GM18909 (cell line): ENCODE measurements at regions not wholly inside any gene's neighbourhood (a gene's known extent, or its start where the extent isn't known, plus 50 kb on each side); places are given as distances from the start of the nearest gene placed in this dataset.
"Not testable (repeated sequence)": the region's sequence is repeated elsewhere in the genome, so short reads cannot be mapped to it uniquely, and the experiment has no call there.

Source experiments
- ATAC-seq: cut with Tn5 transposase; IDR thresholded peaks from one replicate; pipeline ENCODE4 v1.9.1; 2021; ENCODE audit warnings: mild to moderate bottlenecking; ENCODE audit not compliant: unreplicated experiment, poor library complexity

DNA sequence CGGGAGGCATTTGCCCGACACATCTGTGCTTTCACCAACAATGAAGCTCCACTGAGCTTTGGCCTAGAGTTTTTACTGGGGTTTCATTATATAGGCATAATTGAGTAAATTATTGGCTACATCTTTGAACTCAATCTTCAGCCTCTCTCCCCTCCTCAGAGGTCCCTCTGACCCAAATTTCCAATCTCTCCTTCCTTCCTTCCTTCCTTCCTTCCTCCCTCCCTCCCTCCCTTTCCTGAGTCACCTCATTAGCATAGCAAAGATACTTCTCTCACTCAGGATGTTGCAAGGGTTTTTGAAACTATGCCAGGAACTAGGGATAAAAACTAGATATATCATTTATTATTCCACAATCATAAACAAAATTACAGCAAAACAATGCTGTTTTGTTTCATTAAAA, 202.8 kb upstream of the PRNP start:
- ATAC-seq, result no peak

DNA sequence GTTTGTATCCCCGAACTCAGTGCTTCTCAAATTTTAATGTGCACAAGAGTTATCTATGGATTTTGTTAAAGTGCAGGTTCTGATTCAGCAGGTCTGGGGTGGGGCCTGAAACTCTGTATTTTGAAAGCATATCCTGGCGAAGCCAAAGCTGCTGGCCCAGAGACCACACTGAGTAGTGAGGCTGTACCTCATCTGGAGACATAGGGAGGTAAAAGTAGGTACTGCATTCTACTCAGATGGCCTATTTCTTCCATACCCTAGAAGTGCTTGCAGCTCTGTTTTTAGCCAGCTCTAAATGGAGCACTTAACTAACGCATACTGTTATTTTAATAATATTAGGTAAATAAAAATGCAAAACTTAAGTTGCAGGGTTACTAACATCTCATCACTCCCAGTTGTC, 206.2 kb upstream of the PRNP start:
- no peak for ATAC-seq

DNA sequence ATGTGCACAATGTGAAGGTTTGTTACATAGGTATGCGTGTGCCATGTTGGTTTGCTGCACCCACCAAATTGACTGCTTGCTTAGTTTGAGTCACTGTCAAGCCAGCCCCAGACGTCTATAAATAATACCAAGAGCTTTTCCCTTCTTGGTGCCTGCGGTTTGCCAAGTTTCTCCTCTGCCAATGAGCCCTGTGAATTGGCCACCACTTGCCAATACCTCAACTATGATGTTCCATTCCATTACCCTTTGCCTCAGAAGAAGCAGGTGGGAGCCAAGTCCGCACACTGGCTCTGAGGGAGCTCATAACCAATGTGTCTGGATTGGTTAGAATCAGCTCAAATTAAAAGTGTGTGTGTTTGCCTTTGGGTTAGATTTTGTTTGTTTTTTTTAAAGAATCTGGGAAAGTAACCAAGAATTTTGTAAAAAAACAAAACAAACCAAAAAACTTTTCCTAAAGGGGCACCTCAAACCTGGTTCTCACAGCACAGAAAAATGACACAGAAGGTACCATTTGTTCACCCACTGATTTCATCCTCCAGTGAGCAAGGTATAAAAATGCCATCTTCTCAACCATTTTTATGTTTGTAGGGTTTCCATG, 209.3 kb upstream of the PRNP start:
- ATAC-seq, result no peak

DNA sequence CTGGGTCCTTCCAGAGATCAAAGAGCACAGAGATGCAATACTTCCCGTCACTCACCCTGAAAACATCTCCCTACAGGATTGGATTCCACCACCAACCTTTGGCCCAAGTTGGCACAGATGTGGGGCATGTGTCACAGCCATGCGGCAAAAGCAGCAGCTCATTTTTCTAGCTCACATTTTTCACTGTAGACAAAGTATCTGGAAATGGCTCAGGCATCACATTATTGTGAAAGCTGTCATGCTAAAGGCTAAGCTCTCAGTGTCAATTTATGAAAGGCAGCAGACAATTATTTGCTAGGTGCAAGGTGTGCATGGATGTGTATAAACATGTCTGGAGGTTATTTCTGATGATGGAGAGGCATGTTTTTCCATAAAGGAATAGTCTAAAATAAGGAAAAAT, 213.3 kb upstream of the PRNP start:
- ATAC-seq, result no peak

DNA sequence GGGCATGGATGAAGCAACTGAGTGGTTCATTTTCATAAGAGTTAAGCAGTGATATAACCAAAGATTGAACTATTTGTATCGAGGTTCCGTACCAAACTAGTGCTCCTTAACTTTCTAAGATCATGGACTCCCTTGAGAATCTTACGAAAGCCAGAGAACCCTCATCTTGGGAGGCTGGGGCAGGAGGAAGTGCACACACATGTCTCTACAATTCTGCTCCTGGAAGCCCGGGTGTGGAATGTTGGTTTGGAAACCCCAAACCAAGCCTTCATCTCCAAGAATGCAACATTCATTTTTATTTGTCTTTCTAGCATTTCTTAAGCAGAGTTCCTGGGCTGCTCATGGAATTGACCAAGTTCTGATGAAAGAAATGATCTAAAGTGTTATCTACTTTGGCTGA, 215.0 kb upstream of the PRNP start:
- no peak for ATAC-seq

DNA sequence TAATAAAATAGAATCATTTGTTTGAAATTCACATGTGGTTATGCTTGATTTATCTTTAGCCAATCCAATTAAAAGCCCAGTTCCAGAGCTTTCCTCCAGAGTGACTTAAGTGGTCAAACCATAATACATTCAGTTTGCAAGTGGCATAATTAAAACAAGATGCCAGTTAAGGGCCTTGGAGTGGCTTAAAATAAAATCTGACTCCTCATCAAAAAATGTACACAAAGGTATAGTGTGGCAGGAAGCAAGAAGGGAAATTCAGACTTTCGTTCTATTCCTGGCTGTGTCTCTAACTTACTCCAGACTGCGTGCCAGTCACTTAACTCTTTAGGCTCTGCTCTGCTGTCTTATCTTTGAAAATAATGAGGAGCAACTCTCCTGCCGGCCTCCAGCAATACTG, 215.9 kb upstream of the PRNP start:
- no peak for ATAC-seq

DNA sequence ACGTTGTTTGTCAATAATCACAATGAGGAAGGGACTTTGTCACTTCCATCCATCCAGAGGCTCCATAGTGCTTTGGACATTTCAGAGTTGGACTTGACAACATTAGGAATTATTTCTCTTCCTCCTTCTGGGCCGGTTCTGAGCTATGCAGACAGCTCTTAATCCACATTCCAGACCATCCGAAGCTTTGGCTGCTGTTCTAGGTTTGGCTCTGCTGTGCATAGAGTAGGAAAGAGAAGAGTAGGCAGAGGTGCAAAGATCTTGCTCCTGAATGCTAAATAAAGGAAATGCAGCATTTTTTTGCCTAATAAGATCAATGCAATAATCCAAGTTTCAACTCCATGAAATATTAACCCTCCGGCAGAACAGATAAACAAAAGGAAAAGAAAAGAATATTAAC, 216.3 kb upstream of the PRNP start:
- no peak for ATAC-seq

DNA sequence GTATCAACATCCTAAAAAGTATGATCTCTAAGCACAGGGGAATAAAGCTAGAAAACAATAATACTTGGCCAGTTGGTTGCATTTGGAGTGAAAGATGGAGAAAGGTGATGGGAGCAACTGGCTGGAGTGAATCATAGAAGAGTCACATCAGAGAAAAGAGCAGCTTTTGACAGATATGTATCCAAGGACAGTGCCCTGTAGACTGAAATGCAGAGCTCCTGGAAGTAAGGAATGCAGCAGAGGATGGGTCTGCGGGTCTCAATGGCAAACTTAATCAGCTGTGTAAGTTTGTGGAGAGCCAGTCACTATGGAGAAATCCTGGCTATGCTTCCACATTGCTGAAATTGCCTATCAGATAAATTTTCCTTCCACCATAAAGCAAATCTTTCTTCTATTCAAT, 218.1 kb upstream of the PRNP start:
- ATAC-seq, result no peak

DNA sequence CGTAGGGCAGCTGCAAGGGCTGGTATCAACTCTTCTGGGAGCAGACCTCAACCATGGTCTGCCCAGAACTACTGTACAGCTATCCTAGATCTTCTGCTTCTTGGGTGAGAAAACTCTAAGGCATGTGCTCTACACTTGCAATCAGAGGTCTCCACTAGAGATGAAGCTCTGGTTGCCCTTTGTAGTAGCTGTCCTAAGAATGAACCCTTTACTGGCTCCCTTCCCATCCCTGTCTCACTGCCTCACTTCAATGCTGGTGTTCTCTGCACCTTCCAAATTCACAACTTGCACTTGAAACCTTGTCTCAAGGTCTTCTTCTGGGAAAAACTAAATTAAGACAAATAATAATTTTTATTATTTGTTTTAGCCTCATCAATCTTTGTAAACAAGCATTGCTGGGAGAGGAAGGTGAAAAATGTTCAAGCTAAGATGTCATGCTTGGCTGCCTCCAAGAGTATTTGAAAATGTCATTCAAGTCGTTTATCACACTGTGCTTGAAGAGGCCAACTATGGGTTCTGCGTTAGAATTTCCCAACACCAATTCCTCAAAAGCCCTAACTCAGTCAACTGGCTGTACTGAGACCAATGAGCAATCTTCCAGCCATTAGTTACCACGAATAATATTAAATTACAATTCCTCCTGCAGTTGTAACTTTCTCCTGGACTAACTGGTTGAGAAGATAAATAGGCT, 216.9 kb upstream of the ADRA1D start:
- no peak for ATAC-seq

DNA sequence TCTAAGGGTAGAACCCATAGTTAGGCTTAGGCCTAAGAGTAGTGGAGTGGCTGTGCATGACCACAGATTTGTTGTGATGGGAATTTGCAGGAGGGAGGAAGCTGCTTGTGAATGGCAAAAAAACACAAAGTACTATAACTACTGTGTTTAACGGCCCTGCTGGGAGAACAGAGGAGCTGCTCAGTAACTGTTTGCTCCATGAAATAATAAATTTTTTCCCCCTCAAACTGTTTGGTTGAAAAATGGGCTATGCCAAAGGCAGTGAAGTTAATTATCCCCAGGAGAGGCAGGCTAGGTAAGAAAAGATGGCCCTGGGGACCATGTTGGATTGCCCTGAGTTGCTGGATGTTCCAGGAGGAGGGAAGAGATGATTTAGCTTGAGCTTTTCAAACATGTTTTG, 216.1 kb upstream of the ADRA1D start:
- ATAC-seq, result no peak

DNA sequence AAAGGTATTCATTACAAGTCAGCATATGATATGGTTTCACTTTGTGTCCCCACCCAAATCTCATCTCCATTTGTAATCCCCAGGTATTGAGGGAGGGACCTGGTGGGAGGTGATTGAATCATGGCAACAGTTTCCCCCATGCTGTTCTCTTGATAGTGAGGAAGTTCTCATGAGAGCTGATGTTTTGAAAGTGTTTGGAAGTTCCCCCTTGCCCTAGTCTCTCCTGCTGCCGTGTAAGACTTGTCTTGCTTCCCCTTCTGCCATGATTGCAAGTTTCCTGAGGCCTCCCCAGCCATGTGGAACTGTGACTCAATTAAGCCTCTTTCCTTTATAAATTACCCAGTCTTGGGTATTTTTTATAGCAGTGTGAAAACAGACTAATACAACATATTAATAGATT, 213.7 kb upstream of the ADRA1D start:
- not testable (repeated sequence) for ATAC-seq

DNA sequence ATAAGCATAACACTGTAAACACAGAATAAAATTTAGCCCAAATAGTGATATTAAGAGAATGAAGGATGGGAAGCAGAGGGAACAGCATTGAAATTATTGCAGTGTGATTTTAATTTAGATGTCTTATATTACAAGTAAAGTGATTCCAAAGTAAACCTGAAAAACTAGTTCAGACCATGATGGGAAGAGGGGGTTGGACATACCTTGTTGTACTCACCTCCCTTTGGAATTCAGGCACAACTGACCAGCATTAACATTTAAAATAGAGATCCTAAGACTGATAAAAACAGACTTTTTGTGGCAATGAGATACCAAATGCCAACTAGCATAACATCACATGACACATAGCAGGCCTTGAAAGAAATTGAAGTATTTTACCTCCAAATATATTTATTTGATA, 210.0 kb upstream of the ADRA1D start:
- ATAC-seq, result no peak

DNA sequence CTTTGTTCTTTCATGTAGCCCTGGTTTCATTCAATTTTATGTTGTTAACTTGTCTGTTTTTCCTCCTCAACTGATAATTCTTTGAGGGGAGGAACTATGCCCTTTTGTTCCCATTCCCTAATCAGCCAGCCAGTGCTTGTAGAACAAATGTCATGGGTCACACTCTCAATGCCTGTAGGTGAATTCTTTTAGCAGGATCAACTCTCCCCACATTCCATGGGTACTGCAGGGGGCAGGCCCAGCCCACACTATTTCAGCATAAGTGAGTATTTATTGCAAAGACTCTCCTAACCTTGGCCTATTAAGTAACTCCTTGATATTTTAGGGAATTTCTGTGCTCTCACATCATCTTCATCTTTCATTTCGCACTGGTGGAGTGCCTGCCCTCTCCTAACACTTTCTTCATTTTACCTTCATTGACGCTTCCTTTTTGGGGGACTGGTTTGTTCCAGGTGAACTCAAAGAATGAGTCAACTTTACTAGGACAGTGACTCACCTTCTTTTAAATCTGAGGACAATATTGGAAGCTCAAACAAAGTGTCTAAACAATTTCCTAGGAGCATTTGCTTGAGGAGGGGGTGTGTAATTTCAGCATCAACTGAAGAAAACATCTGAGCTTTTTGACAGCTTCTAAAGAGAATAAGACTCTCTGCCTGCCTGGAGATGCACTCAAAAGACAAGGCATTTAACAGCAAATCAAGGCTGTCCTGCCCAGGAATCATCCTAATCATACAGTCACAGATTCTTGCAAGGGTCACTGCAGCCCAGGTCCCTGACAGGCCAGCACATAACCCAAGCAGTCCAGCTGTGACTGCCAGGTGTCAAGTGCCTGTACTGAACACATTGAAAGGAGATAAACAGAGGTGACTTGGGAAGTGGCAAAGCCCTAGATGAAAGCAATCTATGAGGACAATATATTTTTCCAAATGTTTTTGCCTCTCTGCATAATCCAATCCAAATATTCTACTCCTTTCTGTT, 208.8 kb upstream of the ADRA1D start:
- ATAC-seq, result no peak

DNA sequence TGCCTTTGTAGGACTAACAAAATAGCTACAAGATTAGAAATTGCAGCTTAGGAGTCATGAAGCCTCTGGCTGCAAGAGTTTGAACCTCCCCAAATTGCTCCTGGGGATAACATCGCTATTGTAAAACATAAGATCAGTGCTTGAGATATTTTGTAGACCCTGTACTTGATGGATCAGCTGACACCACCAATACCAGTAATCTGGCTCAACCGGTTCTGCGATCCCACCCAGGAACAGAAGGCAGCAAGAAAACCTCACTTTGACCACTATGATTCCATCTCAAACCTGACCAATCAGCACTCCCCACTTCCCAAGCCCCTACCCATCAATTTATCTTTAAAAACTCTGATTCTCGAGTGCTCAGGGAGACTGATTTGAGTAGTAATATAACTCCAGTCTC, 206.9 kb upstream of the ADRA1D start:
- ATAC-seq, result no peak

DNA sequence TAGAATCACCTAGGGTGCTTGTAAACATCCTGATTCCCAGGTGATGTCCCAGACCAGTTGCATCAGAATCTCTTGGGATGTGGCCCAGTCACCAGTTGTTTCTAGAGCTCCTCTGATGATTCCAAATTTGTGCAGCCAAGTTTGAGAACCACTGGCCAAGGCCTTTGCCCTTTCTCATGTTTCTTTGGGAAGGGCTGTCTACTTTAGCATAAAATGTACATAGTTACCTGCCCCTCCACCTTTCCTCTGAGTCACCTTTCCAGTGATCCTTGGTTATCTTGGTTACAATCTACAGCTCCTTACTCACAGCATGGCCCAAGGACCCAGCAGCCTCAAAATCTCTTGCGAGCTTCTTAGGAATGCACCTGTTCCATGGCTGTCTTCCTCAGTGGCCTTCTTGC, 206.2 kb upstream of the ADRA1D start:
- no peak for ATAC-seq

DNA sequence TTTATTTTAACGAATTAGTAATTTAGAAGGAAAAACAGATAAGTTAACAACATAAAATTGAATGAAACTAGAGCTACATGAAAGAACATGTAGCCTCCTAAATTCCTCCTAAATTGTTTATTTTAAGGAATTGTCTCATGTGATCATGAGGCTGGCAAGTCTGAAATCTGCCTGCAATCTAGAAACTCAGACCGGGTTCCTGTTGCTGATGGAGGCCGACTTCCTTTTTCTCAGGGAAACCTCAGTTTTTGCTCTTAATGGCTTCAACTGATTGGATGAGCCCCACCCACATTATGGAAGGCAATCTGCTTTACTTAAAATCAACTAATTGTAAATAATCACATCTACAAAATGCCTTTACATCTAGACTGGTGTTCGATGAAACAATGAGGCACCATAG, 205.0 kb upstream of the ADRA1D start:
- no peak for ATAC-seq

DNA sequence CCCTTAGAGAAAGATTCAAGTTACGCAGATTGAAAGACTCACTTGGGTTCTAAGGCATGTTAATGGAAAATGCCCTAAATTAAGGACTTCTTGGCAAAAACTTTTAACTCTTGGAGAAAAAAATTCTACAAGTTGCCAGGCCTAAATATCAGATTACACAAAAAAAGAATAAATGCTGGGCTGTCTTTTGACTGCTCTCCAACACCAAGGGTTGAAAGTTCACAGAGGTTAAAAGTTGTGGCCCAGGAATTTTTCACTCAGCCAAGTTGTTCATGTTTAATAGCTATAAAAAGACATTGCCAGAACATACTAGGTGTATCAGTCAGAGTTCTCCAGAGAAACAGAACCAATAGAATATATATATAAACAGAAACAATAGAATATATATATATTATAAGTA, 204.3 kb upstream of the ADRA1D start:
- no peak for ATAC-seq

DNA sequence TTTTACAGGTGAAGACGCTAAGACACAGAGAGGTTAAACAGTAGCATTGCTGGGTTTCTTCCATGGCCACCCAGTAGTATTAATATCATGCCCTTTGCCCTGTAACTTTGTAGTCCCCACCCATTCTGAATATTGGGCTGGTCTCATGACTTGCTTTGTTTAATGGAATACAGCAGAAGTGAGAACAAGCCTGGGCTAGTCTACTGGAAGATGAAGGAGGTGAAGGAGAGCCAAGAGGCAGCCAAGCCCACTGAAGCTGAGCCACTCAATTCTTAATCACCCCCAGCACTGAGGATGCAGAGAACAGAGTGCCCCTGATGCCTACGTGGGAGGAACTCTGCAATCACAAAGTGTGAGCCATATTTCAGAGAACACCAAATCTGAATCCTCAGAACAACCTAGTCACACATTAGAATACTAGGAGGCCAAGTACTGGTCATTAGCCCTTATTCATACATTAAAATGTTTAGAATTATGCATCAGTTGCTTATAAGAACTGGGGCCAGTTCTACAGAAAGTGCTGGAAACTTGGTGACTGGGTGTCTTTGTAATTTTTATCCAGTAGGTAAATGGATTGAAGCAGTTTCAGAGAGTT, 202.5 kb upstream of the ADRA1D start:
- no peak for ATAC-seq

DNA sequence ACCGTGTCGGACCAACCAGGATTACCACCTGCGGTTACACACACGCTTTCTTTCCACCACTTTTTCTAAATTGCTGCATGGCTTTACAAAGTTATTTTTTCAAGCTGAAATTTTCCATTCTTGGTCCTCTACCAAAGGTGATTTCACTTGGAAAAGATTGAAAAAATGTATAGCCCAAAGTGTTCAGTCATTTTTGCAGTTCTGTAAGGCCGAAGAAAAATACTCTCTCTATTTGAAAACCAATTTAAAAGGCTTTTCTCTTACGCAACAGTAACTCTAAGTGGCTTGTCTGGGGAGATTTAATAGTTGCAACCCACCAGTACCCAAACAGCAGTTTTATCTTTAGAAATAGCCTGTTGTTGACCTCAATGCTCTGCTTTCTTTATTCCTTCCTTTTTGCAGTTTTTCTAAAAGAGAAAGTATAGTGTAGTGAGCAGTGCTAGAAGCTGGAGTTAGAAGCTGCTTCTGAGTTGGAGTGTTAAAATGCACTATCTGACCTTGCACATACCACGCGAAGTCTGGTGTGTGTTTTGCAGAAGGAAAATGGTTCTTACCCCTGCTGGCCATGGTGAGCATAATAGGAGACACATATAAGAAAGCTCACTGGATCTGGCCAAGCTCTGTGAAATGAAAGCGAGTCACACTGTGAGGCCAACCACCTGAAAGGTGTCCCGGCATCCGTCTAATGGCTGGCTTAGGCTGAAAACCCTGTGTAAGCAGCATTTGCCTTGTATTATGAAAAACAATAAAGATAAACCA, 201.0 kb upstream of the ADRA1D start:
- no peak for ATAC-seq

DNA sequence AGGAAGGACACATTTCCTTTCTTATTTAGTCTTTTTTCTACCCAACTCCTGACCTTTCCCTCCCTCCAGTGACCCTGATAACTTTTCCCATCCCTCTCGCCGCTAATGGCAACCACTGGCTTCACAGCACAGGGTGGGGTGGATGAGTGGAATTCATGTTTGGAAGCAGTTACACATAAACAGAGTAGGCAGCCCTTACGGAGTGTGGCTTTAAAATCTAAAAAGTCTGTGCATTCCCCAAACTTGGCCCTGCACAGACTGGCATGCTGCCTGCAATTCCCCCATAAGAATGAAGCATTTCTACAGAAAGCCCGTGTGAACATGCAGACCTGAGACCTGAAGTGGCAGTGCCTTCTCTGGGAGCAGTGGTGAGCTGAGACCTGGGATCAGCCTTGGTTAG, 196.7 kb upstream of the ADRA1D start:
- no peak for ATAC-seq
